Activated CD4-positive, alpha-beta T cell treated with anti-CD3 and anti-CD28 coated beads for 36 hours (primary cell): ENCODE measurements at regions not wholly inside any gene's neighbourhood (a gene's known extent, or its start where the extent isn't known, plus 50 kb on each side); places are given as distances from the start of the nearest gene placed in this dataset.
"Not testable (repeated sequence)": the region's sequence is repeated elsewhere in the genome, so short reads cannot be mapped to it uniquely, and the experiment has no call there.

Experiments
- ATAC-seq: fragments of 200-7000 bp; cut with Tn5 transposase; one replicate; pipeline ENCODE4 v1.10.0; 2021; ENCODE audit warnings: mild to moderate bottlenecking, moderate library complexity
- CTCF ChIA-PET: fragments of 350-600 bp; sonication (Branson Sonifier 250); formaldehyde crosslinking; loops from one replicate; lab custom pipeline; 2021; ENCODE audit warnings: antibody characterized with exemption; lab: Charles Lee
- POLR2A ChIA-PET: fragments of 350-600 bp; sonication (Branson Sonifier 250); formaldehyde crosslinking; loops from one replicate; lab custom pipeline; 2021; ENCODE audit warnings: antibody characterized with exemption, inconsistent platforms; lab: Charles Lee
- DNase-seq: peaks from one replicate; pipeline ENCODE4 v3.0.0-alpha.2; 2020
- H3K27ac Mint-ChIP-seq: one replicate; pipeline ENCODE4 v1.8.0; 2021; ENCODE audit warnings: mixed read lengths
- H3K27me3 Mint-ChIP-seq: one replicate; pipeline ENCODE4 v1.8.0; 2021; ENCODE audit warnings: mixed read lengths
- H3K36me3 Mint-ChIP-seq: one replicate; pipeline ENCODE4 v1.8.0; 2021; ENCODE audit warnings: low read depth, mixed read lengths
- H3K4me1 Mint-ChIP-seq: one replicate; pipeline ENCODE4 v1.8.0; 2021; ENCODE audit warnings: mixed read lengths
- H3K4me3 Mint-ChIP-seq: one replicate; pipeline ENCODE4 v1.8.0; 2021; ENCODE audit warnings: mild to moderate bottlenecking, moderate library complexity, mixed read lengths
- H3K9me3 Mint-ChIP-seq: one replicate; pipeline ENCODE4 v1.8.0; 2021; ENCODE audit warnings: low read depth, mixed read lengths
- intact Hi-C, 2 experiments: fragments of 100-400 bp; cut with DNase I in 1 of 2; cut with micrococcal nuclease in 1 of 2; formaldehyde crosslinking; loops; one replicate each; pipeline versions ENCODE4 v1.14.2 to v1.15.1; 2022 to 2024; cut with DNase I, micrococcal nuclease

DNA sequence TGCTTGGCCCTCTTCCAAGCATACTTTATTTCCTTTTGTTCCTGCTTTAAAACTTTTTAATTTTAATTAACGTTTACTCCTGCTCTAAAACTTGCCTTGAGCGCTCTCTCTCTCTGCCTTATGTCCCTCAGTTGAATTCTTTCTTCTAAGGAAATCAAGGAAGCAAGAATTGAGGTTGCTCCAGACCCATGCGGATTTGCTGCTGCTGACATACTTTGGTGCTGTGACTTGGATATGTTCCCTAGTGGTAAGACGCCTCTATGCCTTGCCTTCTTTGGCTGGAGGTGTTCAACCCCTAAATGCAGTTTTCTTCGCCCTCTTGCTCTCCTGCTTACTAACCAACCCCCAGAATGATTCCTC is 148.1 kb downstream of the ADSS2 start:
- peaks cover under 1% of the 10 kb centered on the region for H3K36me3 Mint-ChIP-seq
- no peaks in the 10 kb centered on the region for H3K27me3 Mint-ChIP-seq
- ChIA-PET CTCF (no interaction called here), POLR2A (no interaction called here)
- peaks cover 11% of the 10 kb centered on the region for H3K4me1 Mint-ChIP-seq
- H3K4me3 Mint-ChIP-seq = no peak overlapping the region
- intact Hi-C loops = no loop called here
- no peak for DNase-seq
- no peak overlapping the region for H3K27ac Mint-ChIP-seq
- peaks cover 4% of the 10 kb centered on the region for H3K9me3 Mint-ChIP-seq
- ATAC-seq = no peak

DNA sequence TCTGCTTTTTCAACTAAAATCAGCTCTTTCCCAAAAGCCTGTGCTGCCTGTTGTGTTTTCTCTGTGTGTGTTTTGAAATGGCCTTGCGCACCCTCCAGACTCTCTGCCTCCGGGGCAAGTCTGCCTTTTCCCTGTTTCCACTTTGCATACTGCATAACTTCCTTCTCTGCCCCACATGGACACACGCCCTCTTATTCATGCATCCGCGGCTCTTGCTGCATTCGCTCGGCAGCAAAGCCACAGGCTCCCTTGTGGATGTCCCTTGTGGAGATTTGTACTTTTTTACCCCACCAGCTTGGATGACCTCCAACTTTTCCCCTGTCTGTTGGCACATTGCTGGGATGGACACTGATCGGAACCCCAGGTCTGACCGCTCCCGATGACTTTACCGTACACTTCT is 147.6 kb downstream of the ADSS2 start:
- intact Hi-C loops = no loop called here
- Mint-ChIP-seq H3K4me3 (no peak overlapping the region), H3K27ac (no peak overlapping the region), H3K4me1 (peaks cover 10% of the 10 kb centered on the region), H3K36me3 (peaks cover 2% of the 10 kb centered on the region), H3K9me3 (peaks cover 4% of the 10 kb centered on the region), H3K27me3 (no peaks in the 10 kb centered on the region)
- POLR2A ChIA-PET = no interaction called here
- DNase-seq (no peak), ATAC-seq (no peak)
- CTCF ChIA-PET = interaction anchor here (0.6 kb wide), 1 partner anchor 125 kb away, joined by 3 read pairs; no protein-coding TSS in a partner anchor

DNA sequence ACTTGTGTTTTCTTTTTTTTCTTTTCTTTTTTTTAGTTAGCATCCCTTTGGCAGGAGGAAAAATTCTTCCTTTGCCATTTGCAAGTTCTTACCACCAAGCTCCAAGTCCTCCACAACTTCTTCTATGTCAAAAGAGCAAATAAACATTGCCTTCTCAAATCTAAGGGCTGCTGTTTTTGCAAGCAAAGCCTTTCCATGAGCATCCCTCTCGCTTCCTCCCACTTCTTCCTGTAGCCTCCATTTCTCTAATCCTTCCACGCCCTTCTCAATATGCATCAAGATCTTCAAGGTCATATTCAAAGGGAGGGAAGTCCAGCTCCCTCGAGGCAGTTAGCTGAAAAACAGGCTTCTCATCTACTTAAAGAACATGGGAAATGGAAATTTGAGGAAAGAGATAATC is 147.1 kb downstream of the ADSS2 start:
- Mint-ChIP-seq H3K27me3 (no peaks in the 10 kb centered on the region), H3K4me1 (peaks cover 5% of the 10 kb centered on the region), H3K36me3 (peaks cover 4% of the 10 kb centered on the region), H3K4me3 (no peak overlapping the region), H3K9me3 (peaks cover 4% of the 10 kb centered on the region), H3K27ac (no peak overlapping the region)
- intact Hi-C loops = no loop called here
- ATAC-seq (no peak), DNase-seq (no peak)
- ChIA-PET CTCF (interaction anchor here (0.6 kb wide), 1 partner anchor 125 kb away, joined by 3 read pairs; no protein-coding TSS in a partner anchor), POLR2A (no interaction called here)

DNA sequence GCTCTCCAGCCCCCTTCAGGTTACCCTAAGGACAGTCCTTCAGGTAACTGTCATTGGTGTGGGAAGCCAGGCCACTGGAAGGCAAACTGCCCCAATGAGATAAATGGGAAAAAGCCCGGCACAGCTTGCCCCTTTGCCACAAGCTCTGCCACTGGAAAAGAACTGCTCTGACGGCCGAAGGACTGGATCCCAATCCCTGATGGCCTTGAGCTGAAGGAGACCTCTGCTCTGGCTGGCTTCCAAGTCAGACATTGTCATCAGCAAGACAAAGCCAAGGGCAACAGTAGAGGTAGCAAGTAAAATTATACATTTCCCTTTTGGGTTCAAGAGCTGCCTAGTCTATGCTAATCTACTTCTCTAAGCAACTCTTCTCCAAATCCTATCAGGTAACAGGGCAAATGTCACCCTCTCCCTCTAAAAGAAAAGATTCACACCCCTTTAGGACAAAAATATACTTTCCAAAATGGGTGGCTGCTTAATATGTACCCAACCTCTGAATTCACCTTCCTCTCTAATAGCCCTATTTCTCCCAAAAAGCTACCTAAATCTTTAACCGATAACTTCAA is 145.8 kb downstream of the ADSS2 start:
- DNase-seq (no peak), ATAC-seq (no peak)
- H3K9me3 Mint-ChIP-seq = peaks cover 4% of the 10 kb centered on the region
- peaks cover 4% of the 10 kb centered on the region for H3K36me3 Mint-ChIP-seq
- intact Hi-C loops = no loop called here
- H3K4me1 Mint-ChIP-seq = peaks cover 5% of the 10 kb centered on the region
- no peak overlapping the region for H3K4me3 Mint-ChIP-seq
- H3K27me3 Mint-ChIP-seq = no peaks in the 10 kb centered on the region
- ChIA-PET CTCF (no interaction called here), POLR2A (no interaction called here)
- no peak overlapping the region for H3K27ac Mint-ChIP-seq

DNA sequence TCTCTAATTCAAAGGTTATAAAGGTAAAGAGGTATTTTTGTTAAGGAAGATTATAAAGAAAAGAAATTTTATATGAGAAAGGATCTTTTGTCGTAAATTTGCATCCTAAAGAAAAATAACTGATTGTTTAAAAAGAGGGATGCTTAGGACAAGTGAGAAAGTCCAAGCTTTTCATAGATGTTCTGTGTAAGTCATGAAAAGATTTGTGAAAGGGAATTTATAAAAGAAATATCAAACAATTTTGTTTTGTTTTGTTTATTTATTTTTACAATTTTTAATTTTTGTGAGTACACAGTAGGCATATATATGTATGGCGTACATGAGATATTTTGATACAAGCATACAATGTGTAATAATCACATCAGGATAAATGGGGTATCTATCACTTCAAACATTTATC is 145.2 kb downstream of the ADSS2 start:
- no peak overlapping the region for H3K4me3 Mint-ChIP-seq
- peaks cover 5% of the 10 kb centered on the region for H3K4me1 Mint-ChIP-seq
- POLR2A ChIA-PET = no interaction called here
- no peak for ATAC-seq
- intact Hi-C loops = no loop called here
- H3K9me3 Mint-ChIP-seq = peaks cover 7% of the 10 kb centered on the region
- CTCF ChIA-PET = no interaction called here
- H3K27me3 Mint-ChIP-seq = no peaks in the 10 kb centered on the region
- no peak overlapping the region for H3K27ac Mint-ChIP-seq
- peaks cover 4% of the 10 kb centered on the region for H3K36me3 Mint-ChIP-seq
- no peak for DNase-seq

DNA sequence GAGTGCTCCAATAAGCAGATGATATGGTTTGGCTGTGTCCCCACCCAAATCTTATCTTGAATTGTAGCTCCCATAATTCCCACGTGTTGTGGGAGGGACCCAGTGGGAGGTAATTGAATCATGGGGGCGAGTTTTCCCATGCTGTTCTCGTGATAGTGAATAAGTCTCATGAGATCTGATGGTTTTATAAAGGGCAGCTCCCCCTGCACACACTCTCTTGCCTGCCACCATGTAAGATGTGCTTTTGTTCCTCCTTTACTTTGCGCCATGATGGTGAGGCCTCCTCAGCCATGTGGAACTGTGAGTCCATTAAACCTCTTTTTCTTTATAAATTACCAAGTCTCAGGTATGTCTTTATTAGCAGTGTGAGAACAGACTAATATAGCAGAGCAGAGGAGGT is 142.5 kb downstream of the ADSS2 start:
- H3K36me3 Mint-ChIP-seq = peaks cover 10% of the 10 kb centered on the region
- POLR2A ChIA-PET, H3K27ac Mint-ChIP-seq, H3K9me3 Mint-ChIP-seq, intact Hi-C loops, H3K4me1 Mint-ChIP-seq, H3K27me3 Mint-ChIP-seq, DNase-seq, ATAC-seq, H3K4me3 Mint-ChIP-seq, CTCF ChIA-PET: not testable (repeated sequence)

DNA sequence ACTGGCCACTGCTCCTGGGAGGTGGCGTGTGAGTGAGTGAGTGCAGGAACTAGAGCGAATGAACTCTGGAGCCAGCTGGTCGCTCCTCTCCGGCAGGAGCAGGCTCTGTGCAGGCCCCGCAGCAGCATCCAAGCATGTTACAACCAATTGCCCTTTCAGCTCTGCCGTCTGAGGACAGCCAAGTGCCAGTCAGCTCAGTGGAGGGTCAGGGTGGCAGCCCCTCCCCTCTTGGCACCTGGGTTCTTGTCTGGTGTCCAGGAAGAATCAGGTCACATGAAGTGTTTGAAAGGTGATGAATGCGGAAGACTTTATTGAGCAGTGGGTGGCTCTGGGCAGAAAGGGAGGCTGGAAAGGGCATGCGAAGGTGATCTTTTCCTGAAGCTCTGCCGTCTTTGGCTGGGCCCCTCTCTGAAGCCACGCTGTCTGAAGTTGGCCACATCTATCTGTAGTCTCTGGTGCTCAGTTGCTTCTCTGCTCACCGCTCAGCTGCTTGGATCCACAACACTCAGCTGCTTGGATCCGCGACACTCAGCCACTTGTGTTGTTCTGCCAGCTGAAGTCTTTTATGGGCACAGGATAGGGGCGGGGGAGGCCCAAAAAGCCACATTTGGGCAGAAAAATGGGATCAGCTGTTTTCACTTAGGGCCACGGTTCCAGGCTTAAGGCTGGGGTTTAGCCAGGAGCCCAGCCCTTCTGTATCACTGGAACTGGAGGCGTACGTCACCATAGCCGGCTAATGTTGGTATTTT is 139.8 kb downstream of the ADSS2 start:
- DNase-seq (no peak), ATAC-seq (no peak)
- intact Hi-C loops = no loop called here
- Mint-ChIP-seq H3K27me3 (no peaks in the 10 kb centered on the region), H3K27ac (no peak overlapping the region), H3K4me1 (no peaks in the 10 kb centered on the region), H3K36me3 (peaks cover 10% of the 10 kb centered on the region), H3K9me3 (peaks cover 6% of the 10 kb centered on the region), H3K4me3 (no peak overlapping the region)
- CTCF ChIA-PET = interaction anchor here (2.0 kb wide), 1 partner anchor 13 kb away, joined by 6 read pairs; no protein-coding TSS in a partner anchor
- POLR2A ChIA-PET = no interaction called here

DNA sequence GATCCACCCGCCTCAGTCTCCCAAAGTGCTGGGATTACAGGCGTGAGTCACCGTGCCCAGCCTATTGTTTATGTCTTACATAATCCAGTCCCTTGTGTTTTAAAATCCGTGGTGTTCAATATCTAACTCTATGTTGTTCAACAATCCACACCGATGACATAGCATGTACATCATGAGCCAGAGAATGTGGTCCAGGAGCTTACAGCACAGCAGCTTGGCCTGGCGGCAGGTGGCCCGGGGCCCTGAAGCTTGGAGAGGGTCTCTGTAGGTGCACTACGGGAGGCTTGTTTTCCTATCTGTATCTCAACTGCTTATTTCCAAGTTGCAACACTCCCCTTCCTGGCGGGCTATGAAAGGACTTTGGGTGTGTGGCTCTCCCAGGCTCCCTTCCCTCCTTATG is 138.4 kb downstream of the ADSS2 start:
- intact Hi-C loops = no loop called here
- no peak overlapping the region for H3K27ac Mint-ChIP-seq
- ATAC-seq = no peak
- POLR2A ChIA-PET = no interaction called here
- H3K4me3 Mint-ChIP-seq = no peak overlapping the region
- DNase-seq = no peak
- H3K36me3 Mint-ChIP-seq = peaks cover 10% of the 10 kb centered on the region
- no peaks in the 10 kb centered on the region for H3K27me3 Mint-ChIP-seq
- CTCF ChIA-PET = no interaction called here
- H3K9me3 Mint-ChIP-seq = peaks cover 2% of the 10 kb centered on the region
- H3K4me1 Mint-ChIP-seq = no peaks in the 10 kb centered on the region

DNA sequence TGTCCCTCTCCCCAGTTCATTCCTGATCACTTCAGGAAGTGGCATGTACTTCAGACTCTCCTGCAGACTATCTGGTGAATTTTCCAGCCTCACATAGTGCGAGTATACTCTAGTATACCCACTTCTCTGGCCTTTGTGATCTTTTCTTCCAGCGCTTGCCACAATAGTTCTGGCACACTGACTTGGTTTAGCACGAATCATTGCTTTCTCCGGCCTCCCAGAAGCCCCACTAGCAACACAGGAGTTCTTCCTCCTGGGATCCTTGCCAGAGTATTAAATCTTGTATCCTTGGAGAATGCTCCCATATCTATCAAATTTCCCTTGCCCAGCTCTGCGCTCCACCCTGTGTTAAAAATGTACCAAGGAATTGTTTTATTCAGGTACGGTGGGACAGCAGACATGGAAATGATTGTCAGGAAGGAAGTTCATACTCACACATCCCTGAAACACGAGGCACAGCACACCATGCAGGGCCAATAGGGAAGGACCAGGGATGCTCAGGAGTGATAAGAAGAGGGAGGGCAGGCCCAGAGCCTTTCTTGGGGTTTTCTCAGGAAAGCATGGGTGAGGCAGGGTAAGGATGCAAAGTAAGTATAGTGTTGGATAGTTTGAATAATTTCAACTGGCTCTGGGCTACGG is 136.7 kb downstream of the ADSS2 start:
- Mint-ChIP-seq H3K9me3 (peaks cover 2% of the 10 kb centered on the region), H3K4me3 (no peak overlapping the region), H3K36me3 (peaks cover 8% of the 10 kb centered on the region), H3K4me1 (peaks cover 11% of the 10 kb centered on the region), H3K27me3 (no peaks in the 10 kb centered on the region), H3K27ac (no peak overlapping the region)
- ChIA-PET POLR2A (no interaction called here), CTCF (interaction anchor here (0.6 to 0.7 kb wide), 3 partner anchors 15 to 857 kb away, joined by 3 to 4 read pairs (median 3); no protein-coding TSS in a partner anchor)
- intact Hi-C loops = no loop called here
- no peak for ATAC-seq
- DNase-seq = no peak

DNA sequence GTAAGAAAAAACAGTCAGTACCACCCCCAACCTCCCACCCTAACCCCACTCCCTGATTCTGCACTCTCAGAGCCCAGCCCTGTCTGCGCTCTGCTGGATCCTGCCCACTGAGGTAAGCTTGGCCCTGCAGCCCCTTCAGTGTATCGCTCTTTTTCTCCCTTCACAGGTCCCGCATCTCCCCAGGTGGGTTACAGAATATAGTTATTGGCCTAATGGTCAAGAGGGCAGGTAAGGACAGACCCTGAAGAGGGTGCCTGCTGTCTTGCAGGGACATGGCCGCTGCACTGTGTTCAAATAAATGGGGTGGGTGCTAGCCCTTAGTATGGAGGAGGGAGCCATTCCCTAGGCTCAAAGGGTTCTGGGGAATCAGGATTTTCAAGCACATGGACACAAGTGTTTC is 135.7 kb downstream of the ADSS2 start:
- peaks cover 13% of the 10 kb centered on the region for H3K4me1 Mint-ChIP-seq
- ATAC-seq = no peak
- H3K27me3 Mint-ChIP-seq = no peaks in the 10 kb centered on the region
- peaks cover 2% of the 10 kb centered on the region for H3K9me3 Mint-ChIP-seq
- POLR2A ChIA-PET = no interaction called here
- peaks cover 8% of the 10 kb centered on the region for H3K36me3 Mint-ChIP-seq
- no peak for DNase-seq
- CTCF ChIA-PET = interaction anchor here (0.6 kb wide), 2 partner anchors 16 to 45 kb away, joined by 3 to 4 read pairs; no protein-coding TSS in a partner anchor
- no peak overlapping the region for H3K4me3 Mint-ChIP-seq
- H3K27ac Mint-ChIP-seq = no peak overlapping the region
- intact Hi-C loops = no loop called here

DNA sequence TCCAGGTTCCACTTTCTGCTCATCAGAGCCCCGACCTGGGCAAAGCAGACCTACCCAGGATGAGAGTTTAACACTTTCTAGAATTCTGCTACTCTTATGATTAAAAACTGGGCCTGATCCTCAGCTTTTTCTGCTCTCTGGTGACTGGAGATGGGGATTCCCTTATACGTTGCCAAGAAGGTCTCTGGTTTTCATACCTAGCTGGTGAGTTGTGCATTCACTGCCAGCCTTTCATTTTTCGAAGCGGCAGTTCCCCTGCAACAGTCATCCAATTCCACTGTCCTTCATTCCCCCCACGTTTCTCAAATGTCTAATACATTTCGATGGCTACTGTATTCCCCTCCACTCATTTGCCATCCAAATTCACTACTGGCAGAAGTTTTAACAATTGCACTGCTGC is 135.3 kb downstream of the ADSS2 start:
- Mint-ChIP-seq H3K9me3 (no peaks in the 10 kb centered on the region), H3K4me1 (peaks cover 13% of the 10 kb centered on the region), H3K4me3 (no peak overlapping the region), H3K36me3 (peaks cover 8% of the 10 kb centered on the region), H3K27ac (no peak overlapping the region), H3K27me3 (no peaks in the 10 kb centered on the region)
- ATAC-seq (no peak), DNase-seq (no peak)
- CTCF ChIA-PET = no interaction called here
- POLR2A ChIA-PET = no interaction called here
- intact Hi-C loops = no loop called here
